NCI-H446 treated with DMSO at 0.1 percent for 48 hours (cell line): ENCODE measurements at regions not wholly inside any gene's neighbourhood (a gene's known extent, or its start where the extent isn't known, plus 50 kb on each side); places are given as distances from the start of the nearest gene placed in this dataset.

Experiments
- DNase-seq: peaks from one replicate; lab custom pipeline; 2025; lab: John Stamatoyannopoulos, UW

DNA sequence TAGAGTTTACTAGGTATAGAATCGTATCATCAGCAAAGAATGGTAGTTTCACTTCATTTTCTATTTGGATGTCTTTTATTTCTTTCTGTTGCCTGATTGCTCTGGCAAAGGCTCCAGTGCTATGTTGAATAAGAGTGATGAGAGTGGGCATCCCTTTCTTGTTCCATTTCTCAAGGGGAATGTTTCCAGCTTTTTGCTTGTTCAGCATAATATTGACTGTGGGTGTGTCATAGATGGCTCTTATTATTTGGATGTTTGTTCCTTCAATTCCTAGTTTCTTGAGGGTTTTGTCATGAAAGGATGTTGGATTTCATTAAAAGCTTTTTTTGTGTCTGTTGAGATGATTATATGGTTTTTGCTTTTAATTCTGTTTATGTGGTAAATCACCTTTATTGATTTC lies 1114.5 kb downstream of the RAPGEF2 start:
- no peak for DNase-seq

DNA sequence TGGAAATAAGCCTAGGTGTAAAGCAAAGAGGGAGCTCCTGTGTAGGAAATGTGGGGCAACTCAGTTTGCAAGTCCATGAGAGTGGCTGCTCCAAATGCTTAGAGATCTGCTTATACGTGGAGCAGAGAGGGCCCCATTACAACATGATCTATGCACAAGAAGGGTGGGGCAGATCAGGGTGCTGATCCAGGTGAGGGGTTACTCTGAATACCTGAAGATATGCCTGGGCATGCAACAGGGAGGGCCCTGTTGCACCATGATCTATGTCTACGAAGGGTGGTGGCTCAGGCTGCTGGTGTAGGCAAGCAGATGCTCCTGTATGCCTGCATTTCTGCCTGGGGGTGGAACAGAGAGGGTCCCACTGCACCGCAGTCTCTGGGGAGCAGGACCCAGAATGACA lies 1121.2 kb downstream of the RAPGEF2 start:
- DNase-seq, result no peak

DNA sequence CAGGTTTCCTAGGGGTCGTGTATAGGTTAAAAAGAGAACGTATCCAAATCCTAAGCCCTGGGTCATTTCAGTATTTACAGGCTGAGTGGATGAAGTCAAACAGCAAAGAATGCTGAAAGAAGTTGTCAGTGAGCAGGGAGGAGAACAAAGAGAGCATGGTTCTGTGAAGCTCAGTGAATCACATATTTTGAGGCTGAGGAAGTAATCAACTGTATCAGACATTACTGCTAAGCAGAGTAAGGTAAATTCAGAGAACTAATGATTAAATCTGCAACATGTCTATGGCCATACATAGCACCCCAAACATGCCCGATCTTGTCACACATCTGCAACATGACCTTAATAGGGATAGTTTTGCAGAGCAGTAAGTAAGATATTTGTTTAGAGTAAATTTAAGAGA lies 1130.3 kb downstream of the RAPGEF2 start:
- DNase-seq, result no peak

DNA sequence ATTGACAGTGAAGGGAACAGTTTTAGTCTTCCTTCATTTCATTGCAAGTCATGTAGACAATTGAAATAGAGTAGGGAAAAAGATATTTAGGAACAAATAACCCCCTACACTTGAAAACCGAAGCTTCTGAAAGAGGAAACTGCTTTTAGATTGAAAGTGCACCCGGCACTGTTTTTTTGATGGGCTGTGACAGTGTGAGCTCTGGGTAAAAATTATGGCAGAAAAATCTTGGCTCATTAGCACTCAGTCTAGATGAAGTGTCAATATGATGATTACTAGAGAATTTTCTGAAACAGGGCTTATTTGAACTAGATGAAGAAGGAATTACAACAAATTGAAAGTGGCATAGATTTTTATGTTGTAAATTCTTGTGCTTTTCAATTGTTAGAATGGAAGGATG lies 1132.4 kb downstream of the RAPGEF2 start:
- no peak for DNase-seq

DNA sequence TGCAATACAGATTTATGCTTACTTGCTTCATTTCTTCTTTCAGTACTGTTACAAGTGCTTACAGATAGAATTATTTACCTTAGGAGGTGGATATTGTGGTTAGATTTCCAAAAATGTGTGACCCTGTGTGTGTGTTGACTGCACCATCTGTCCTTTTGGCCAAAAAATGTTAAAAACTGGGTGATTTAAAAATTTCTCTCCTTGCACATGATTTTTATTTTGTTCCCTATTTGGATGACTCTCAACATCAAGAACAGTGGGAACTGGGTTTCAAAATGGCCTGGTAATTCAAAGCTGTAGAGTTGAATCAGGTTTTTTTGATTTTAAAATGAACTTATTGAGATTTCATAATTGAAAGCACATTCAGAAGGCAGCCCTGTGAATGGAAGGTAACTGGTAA lies 1132.9 kb downstream of the RAPGEF2 start:
- no peak for DNase-seq

DNA sequence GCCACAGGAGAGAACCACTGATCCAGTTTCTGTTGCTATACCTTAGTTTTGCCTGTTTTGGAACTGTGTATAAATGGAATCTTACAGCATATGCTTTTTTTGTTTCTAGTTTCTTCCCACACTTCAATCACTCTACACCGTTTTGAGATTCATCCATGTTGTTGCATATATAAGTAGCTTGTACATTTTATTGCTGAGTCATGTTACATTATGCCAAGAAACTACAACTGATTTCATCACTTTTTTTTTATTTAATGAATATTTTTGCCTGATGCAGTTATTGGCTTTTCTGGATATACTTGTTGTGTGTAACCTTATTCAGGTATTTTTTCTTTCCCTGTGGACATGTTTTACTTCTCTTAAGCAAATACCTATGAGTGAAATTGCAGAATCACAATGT lies 1135.9 kb downstream of the RAPGEF2 start:
- DNase-seq, result no peak

DNA sequence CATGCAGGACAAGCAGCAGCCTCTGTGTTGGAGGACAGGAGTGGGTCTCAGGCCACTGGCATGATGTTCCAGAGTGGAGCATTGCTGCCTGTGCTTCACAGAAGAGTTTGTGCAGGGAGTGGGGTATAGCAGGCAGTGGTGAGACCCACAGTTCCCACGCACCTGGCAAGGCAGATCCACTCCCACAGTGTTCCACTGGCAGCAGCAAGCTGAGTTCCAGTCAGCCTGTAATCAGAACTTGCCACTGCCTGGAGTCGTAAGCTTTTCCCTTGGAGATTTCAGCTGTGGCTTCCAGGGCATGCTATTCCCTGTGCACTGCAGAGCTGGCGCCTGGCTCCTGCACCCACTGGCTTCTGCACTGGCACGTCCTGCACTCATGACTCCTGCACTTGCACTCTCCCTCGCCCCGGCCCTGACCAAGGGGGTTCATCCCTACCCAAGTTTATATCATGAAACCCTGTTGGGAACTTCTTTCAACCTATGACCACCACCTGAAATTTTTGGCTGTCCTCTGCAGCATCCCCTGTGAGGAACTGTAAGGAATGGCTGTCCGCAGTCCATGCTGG lies 1144.3 kb downstream of the RAPGEF2 start:
- DNase-seq, result no peak

DNA sequence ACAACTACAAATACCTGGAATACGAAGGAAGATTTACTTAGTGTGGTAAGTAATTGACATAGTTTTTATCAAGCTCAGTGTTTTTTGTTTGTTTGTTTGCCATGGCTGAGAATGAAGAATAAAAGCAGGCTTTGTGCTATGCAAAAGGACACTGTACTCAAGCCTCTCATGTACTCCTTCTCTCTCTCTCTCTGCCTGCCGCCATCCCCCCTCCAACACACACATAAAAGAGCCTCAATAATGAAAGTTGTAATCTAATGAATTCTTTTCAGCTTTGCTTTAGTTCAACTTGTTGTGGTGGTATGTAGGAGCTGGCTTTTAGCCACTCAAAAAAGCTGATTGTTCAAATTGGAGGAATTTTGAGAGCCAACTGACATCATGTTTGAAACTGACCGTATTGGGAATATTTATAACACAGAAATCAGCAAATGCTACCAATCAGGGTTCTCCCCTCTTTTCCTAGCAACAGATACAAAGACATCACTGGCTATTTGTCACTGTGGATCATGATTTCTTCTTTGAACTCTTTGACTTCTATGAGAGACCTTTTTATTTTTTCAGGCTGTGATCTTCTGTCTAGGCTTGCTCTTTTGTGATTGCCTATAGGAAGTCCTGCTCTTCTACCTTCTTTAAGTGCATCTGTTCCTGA lies 1148.8 kb downstream of the RAPGEF2 start:
- DNase-seq, result no peak

DNA sequence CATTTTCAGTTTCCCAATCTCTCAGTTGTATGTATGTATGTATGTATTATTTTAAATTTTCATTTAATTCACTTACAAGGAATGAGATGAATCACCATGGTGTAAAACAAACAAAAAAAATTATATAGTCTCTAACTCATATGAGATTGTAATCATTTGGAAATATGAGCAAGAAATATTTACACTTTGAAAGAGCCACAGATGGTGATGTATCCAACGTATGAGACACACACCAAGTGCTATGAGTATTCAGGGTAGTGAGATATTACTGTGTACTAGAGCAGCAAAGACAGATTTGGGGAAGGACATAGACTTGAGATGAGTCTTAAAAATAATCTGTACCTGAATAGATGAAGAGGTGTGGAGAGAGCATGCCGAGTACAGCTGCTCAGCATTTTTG lies 1154.4 kb downstream of the RAPGEF2 start:
- no peak for DNase-seq

DNA sequence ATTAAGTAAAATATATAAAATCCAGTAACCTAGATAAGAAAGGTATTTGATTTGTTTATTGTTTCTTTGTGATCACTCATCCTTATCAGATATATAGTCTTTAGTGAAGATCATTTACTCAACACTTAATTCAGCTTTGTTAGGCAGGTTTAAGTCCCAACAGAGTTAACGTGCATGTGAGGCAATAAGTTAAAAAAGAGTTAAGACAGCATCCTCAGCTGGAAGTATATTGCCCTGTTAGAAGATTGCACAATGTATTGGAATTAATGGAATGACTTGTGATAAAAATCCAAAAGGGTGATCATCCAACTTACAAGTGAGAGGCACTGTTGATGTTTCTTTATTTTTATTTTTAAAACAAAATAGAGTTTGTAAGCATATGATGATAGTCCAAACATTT lies 1162.1 kb downstream of the RAPGEF2 start:
- no peak for DNase-seq

DNA sequence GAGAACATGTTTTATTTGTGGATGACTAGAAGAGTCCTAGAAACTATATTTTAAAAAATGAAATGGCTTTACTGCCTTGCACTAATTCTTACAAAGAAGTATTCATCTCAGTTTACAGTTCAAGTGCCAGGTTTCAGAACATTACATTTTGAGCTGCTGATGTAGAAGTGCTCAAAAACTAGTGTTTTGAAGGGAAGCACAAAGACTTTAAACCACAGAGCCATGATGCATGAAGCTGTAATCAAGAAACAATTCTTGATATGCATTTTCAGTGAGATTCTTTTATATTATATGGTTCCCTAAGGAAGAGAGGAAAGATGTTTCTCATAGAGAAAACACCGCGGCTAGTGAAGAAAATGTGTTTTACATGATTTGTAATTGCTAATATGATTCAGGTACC lies 1163.0 kb downstream of the RAPGEF2 start:
- no peak for DNase-seq

DNA sequence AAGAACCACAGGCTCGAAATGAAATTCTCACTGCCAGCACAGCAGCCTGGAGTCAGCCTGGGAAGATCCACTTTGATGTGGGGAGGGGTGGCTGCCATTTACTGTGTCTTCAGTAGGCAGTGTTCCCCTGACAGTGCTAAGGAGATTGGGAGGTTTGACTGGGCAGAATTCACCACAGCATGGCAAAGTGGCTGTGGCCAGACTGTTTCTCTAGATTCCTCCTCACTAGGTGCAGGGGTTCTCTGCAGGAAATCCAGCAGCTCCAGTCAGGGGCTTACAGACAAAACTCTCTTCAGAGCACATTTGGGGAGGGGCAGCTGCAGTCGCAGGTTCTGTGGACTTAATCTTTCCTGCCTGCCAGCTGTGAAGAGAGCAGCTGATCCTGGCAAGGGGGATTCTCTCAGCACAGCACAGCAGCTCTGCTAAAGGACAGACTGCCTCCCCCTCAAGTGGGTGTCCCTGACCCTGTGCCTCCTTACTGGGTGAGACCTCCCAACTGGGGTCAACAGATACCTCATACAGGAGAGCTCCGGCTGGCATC lies 1174.0 kb downstream of the RAPGEF2 start:
- no peak for DNase-seq

DNA sequence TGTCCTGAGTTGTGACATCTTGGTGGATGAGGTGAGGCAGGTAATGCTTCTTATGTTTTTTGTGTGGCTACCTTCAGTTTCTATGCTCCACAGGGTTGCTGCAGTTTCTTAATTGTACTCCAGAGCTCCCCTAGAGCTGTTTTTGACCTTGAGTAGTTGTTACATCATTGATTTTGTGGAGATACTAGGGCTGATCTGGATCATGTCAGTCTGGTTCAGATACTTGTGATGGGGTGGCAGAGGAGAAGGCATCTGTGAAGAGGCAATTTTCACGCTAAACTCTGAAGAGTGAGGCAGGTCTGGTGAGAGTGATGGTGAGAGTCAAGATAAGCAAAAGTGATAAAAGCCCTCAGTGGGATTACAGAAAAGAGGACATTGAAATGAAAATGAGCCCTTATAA lies 1180.2 kb downstream of the RAPGEF2 start:
- no peak for DNase-seq

DNA sequence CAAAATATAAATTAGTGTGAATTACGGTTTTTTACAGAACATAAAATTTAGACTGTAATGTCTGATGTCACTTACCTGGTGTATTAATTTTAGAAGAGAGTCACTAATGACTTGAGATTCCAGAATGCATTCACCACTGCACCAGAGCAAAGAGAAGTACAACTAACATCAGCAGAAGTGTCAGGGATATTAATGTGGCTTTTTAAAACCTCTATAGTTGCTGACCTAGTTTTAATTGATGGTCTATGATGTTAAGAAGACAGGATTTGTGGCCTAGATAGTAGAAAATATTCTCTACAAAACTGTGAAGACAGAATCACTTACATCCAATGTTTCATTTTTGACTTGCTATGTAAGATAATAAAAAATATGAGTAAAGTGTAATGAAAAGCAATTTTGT lies 1181.6 kb downstream of the RAPGEF2 start:
- DNase-seq, result no peak

DNA sequence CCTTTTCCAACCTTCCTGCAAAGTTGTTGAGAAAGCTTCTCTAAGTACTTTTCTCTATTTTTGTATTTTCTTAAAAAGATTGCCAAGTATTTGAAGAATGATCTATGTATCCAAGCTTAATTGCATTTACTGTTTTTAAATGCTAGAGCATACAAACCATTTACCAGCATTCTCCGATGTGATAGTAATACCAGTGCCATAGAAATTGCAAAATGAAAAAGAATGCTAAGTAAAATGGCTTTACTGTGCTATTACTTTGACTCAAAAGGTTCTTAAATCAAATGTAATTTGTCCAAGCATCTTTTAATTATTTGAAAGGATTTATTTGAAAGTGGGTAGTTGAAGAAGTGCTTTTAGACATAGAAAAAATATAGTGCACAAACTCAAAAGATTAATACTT lies 1183.2 kb downstream of the RAPGEF2 start:
- DNase-seq, result no peak

DNA sequence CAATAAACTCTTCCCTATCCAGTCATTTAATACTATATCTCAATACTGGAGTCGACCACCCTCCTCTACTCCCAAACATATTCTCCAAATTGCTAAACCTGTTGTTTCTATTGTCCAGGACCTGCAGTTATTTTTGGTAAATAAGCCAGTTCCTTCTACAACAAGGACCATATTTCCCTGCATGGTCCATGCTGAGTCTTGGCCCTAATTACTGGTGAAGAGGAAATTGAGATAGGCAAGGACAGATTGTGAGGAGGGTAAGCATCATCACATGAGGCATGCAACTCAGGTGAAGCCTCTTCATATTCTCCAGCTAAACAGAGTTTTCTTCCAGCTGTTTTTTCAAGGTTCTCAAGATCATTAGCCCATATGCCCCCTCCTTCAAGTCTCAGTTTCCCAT lies 1193.6 kb downstream of the RAPGEF2 start:
- DNase-seq, result no peak

DNA sequence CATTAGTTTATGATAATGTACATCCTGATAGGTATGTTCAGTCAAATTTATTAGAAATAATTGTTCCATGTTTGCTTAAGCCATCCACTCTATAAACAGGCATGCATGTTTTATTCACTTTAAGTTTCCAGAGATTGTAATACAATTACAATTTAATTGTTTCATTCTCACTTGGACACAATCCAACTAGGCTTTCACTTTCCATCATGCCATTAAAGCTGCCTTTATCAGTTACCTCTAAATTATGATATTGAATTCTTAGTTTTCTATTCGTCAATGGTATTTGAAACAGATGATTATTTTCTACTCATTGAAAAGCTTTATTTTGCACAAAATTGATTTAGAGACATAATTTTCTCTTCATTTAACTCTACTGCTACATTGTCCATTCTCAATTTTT lies 1196.3 kb downstream of the RAPGEF2 start:
- DNase-seq, result no peak

DNA sequence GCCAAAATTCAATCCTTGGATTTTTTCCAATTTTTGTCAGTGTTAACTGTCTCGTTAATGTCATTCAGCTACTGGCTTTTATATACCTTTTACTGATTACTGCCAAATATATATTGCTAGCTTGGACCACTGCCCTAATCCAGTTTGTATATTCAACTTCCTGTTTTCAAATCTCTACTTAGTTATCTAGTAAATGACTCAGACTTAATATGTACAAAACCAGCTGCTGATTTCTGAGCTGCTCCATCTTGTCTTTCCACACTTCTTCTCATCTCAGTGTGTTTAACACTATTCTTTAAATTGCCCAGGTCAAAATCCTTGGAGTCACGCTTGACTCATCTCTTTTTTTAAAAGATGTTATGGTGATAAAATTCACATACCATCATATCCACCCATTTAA lies 1196.7 kb downstream of the RAPGEF2 start:
- peak; percentile 45 for DNase-seq

DNA sequence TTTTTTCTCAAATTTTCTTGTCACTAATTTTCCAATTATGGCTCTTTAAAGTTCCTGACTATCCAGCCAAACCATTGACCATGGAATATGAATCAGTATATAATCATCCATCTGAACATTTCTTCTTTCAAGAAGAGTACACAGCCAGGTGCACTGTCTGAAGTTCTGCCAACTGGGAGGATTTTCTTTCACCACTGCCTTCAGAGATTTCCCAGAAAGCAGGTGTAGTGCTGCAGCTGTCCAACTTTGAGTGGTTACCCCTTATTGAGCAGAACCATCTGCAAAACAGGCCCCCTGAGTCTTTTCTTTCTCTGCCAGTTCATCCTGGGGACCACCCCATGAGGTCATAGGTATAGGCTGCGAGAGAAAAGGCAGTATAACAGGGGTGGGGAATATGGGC lies 1213.2 kb downstream of the RAPGEF2 start:
- DNase-seq, result no peak

DNA sequence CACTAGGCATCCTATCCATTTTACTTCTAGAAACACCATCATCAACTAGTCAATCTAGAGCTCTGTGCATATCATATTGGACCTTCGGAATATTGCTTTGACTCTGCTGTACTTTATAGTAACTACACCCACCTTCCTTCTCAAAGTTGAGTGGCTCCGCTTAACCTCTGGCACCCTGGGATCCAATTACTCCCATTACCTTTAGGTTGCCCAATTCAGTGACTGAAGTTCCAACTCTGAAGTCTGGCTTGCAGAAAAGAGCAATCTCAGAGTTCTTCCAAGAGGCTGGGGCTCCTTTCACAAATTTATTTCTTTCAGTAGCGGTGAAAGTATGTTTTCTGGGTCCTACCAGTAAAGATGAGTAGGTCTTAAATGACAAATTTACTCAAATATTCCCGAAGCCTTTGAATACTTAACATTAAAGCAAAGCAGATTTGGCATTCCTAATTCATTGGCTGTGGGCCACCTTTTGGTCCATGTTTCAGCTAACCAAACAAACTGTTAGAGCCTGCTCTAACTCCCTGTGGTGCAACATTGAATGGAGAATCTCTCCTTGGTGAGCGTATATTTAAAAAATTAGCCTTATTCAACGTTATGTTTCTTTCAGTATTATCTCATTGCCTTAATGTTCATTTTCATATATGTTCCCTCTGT lies 1215.8 kb downstream of the RAPGEF2 start:
- DNase-seq, result no peak

DNA sequence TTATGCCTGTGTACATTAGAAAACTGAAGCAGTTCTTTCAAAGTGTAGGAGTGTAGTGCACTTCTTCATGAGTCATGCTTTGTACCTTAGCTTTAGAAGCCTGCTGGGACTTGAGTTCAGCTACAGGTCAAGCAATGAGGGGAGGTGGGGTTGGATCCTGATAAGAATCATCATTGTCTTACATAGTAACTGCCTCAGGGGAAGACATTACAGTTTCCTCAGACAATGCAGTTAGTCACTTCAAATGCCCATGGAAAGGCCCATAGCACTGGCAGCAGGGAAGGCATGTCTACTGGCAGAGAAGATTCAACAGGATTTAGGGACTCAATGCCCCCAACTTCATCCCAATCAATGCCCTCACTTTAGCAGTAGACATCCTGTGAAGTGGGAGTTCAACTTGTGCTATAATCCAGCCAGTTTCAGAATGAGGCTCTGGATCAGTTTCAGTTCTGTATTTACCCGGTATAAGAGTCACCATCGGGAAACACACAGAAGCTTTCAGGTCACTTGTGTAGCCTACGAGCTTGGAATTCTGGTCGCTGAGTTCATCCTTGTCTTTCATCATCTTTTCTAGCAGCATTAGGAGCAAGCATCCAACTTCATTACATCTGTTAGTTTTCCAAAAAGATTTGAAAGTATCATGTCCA lies 1216.5 kb downstream of the RAPGEF2 start:
- DNase-seq, result no peak

DNA sequence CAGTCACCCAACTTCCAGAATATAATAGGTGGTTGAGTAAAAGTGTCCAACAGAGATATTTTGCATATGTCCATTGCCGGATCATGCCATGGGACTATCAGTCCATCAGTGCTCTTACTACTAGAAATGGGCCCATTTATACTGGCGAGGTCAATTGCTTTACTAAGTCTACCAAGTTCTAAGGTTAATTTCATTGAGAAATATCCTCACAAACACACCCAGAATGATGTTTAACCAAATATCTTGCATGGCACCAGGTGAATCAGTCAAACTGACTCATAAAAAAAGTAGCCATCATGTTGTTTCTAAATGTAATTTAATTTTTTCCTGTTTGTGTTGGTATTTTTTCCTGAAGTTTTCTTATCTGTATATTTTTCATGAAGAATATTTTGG lies 1217.0 kb downstream of the RAPGEF2 start:
- DNase-seq, result no peak

DNA sequence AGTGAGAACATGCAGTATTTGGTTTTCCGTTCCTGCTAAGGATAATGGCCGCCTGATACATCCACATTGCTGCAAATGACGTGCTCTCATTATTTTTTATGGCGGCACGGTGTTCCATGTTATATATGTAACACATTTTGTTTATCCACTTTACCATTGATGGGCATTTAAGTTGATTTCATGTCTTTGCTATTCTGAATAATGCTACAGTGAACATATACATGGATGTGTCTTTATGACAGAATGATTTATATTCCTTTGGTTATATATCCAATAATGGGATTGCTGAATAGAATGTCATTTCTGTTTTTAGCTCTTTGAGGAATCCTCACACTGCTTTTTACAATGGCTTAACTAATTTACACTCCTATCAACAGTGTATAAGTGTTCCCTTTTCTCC lies 1223.2 kb downstream of the RAPGEF2 start:
- no peak for DNase-seq
